ENCODE measurements at regions not wholly inside any gene's neighbourhood (a gene's known extent, or its start where the extent isn't known, plus 50 kb on each side); places are given as distances from the start of the nearest gene placed in this dataset.

- POLR2A ChIA-PET: no interaction called here
- ATAC-seq: no peak
Observed at GRCh38 chr4:77344001-77344400, 187.0 kb downstream of the CCNG2 start.

GRCh38 chr4:77344784-77345183, 187.8 kb downstream of the CCNG2 start:
- ChIA-PET CTCF (no interaction called here), POLR2A (no interaction called here)
- ATAC-seq (no peak), DNase-seq (ENCODE audit: low read depth, low spot score) (no peak)
- no peak overlapping the region for H3K27ac ChIP-seq (ENCODE audit: low read length)
- no TSS peak for BruUV-seq (replicated peaks)
- H3K4me3 ChIP-seq (ENCODE audit: low read depth in 2 of 2, low read length in 2 of 2): no peak overlapping the region
- no peaks in the 10 kb centered on the region for H3K4me1 ChIP-seq (ENCODE audit: control insufficient read depth, insufficient read depth, low read length)
- TF ChIP-seq SIN3A (IDR thresholded peaks at IDR 0.05; ENCODE audit: borderline replicate concordance, insufficient read depth, low read depth, low read length) (no peak), TCF7L2 (IDR thresholded peaks at IDR 0.05; ENCODE audit: low read depth, low read length) (no peak), CTCF (IDR thresholded peaks at IDR 0.05) (no peak), POLR2AphosphoS5 (IDR thresholded peaks at IDR 0.05; ENCODE audit: low read depth, low read length) (no peak), REST (IDR thresholded peaks at IDR 0.05; ENCODE audit: insufficient read depth in 1 of 2, low read depth in 2 of 2, low read length in 1 of 2) (no peak)
- in situ Hi-C loops (cut with HindIII; ENCODE audit: low pct_unique_long_range_greater_than_20kb, low sequenced_read_pairs): no loop called here
- H3K9me3 ChIP-seq (ENCODE audit: control insufficient read depth, insufficient read depth, low read depth, low read length): no peaks in the 10 kb centered on the region; the same call in 1 of the 2 replicates
- intact Hi-C loops (cut with micrococcal nuclease; ENCODE audit: unreplicated experiment): no loop called here
- H3K27me3 ChIP-seq (ENCODE audit: control insufficient read depth, insufficient read depth, low read length): no peaks in the 10 kb centered on the region
- no peaks in the 10 kb centered on the region for H3K36me3 ChIP-seq (ENCODE audit: control insufficient read depth, insufficient read depth, low read length)

More at GRCh38 chr4:77344001-77344400, 187.0 kb downstream of the CCNG2 start:
- intact Hi-C loops (cut with micrococcal nuclease; ENCODE audit: unreplicated experiment) (no loop called here), in situ Hi-C loops (cut with HindIII; ENCODE audit: low pct_unique_long_range_greater_than_20kb, low sequenced_read_pairs) (no loop called here)
- TF ChIP-seq TCF7L2 (IDR thresholded peaks at IDR 0.05; ENCODE audit: low read depth, low read length) (no peak), POLR2AphosphoS5 (IDR thresholded peaks at IDR 0.05; ENCODE audit: low read depth, low read length) (no peak), CTCF (IDR thresholded peaks at IDR 0.05) (no peak), SIN3A (IDR thresholded peaks at IDR 0.05; ENCODE audit: borderline replicate concordance, insufficient read depth, low read depth, low read length) (no peak), REST (IDR thresholded peaks at IDR 0.05; ENCODE audit: insufficient read depth in 1 of 2, low read depth in 2 of 2, low read length in 1 of 2) (no peak)
- Histone ChIP-seq H3K9me3 (ENCODE audit: control insufficient read depth, insufficient read depth, low read depth, low read length) (no peaks in the 10 kb centered on the region; the same call in 1 of the 2 replicates), H3K36me3 (ENCODE audit: control insufficient read depth, insufficient read depth, low read length) (no peaks in the 10 kb centered on the region), H3K4me1 (ENCODE audit: control insufficient read depth, insufficient read depth, low read length) (no peaks in the 10 kb centered on the region), H3K4me3 (ENCODE audit: low read depth in 2 of 2, low read length in 2 of 2) (no peak overlapping the region), H3K27ac (ENCODE audit: low read length) (no peak overlapping the region), H3K27me3 (ENCODE audit: control insufficient read depth, insufficient read depth, low read length) (no peaks in the 10 kb centered on the region)
- CTCF ChIA-PET: no interaction called here
- no peak for DNase-seq (ENCODE audit: low read depth, low spot score)
- BruUV-seq (replicated peaks): no TSS peak

All from Panc1 (cell line).